OCI-LY7 (cell line): ENCODE measurements at regions not wholly inside any gene's neighbourhood (a gene's known extent, or its start where the extent isn't known, plus 50 kb on each side); places are given as distances from the start of the nearest gene placed in this dataset.

Source experiments
- CTCF ChIP-seq: fragments of 200-600 bp; sonication (generic); conservative IDR thresholded peaks from 2 replicates; pipeline ENCODE4 v1.5.1; 2014; ENCODE audit warnings: mild to moderate bottlenecking, antibody characterized with exemption, low read length, moderate library complexity, mixed read lengths
- EZH2phosphoT487 ChIP-seq: fragments of 200-600 bp; sonication (generic); IDR thresholded peaks from 2 replicates; pipeline ENCODE4 v1.6.1; 2018; ENCODE audit warnings: low read depth, borderline replicate concordance, mild to moderate bottlenecking, mixed run types, antibody characterized with exemption, low read length, moderate library complexity, mixed read lengths

GRCh38 chr2:58800881-58801280 lies 559.8 kb upstream of the FANCL start:
- TF ChIP-seq CTCF, result no peak
- no peak for TF ChIP-seq EZH2phosphoT487
